Stimulated activated CD8-positive, alpha-beta memory T cell treated with anti-CD3 and anti-CD28 coated beads, Interleukin-15, amount 100 ng/mL, for 24 hours (primary cell): ENCODE measurements at regions not wholly inside any gene's neighbourhood (a gene's known extent, or its start where the extent isn't known, plus 50 kb on each side); places are given as distances from the start of the nearest gene placed in this dataset.

Experiments used
- DNase-seq: peaks from one replicate; pipeline ENCODE4 v3.0.0-alpha.2; 2020; ENCODE audit warnings: low read depth

GRCh38 chr15:46856839-46857502 is 860.3 kb upstream of the SEMA6D start:
- no peak for DNase-seq

DNA sequence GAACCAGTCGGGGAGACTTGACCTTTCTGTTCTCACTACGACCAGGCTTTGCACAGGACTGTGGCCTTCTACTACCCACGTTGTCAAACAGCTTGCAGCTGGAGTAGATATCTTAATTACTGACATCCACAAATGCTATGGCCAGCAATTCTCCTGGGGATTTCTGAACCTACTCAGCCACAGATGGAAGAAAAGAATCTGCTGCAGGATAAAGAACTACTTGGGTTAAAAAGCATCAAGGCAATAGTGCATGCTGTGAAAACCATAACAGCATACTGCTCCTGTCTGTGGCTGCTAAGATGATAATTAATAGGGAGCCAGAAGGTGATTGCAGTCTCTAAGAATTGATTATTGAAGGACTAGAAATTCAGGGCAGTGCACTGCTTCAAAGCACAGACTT is 859.2 kb upstream of the SEMA6D start:
- no peak for DNase-seq

DNA sequence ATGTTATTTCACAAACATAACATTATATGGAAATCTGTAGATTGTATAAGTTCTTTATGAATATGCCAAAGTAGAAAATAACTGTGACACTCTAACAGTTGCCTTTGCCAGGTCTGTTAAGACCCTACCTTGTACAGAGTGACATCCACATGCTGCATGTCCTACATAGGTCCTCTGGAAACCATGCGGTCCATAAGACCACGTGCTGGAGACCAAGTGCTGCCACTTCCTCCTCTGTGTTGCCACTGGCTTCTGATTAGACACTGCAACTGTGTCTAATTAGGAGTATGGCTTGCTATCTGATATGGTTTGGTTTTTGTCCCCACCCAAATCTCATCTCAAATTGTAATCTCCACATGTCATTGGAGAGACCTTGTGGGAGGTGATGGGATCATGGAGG is 855.5 kb upstream of the SEMA6D start:
- DNase-seq = no peak

DNA sequence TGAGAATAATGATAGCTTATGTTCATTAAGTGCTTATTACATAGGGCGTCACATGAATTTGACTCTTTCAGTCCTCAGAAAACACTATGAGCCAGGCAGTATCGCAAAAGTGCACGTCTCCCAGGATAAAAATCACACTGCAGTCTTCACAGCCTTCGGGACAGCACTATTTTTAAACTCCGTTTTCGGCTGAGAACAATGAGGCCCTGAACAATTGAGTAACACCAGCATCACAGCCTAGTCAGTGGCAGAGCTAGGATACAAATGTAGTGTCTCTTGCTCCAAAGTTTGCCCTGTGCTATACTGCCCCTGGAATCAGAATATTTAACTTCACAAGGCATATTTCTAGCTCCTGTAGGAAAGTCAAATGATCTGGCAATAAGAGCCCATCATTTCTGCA is 852.1 kb upstream of the SEMA6D start:
- DNase-seq = no peak

DNA sequence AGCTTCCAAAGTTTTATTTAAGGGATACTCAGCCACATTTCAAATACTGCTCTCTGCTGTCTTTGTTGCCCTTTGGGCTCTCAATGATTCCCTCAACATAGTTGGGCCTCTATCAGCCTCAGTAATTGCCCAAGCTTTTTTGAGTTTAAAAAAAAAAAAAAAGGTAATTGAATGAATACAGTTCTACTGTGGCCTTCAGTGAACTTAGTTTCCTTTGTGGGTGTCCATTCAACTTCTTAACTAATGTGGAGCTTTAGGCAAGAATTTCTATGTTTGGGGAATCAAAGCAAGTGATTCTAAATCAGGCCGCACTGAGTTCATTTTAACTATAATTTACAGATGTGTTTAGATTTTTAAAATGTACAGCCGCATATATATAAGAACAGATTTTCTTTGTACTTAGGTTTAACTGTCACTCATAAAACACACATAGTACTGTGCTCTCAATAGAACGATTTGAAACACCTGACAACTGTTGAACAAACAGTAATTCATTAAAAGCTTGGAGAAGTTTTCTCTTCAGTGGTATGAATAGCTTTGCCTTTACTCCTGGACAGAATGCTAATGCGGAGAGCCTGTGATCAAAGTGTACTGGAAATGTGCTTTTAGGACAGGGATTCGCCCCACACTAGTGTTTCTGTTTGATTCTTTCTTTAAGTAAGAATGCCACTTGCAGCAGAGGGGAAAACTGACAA is 844.9 kb upstream of the SEMA6D start:
- no peak for DNase-seq

DNA sequence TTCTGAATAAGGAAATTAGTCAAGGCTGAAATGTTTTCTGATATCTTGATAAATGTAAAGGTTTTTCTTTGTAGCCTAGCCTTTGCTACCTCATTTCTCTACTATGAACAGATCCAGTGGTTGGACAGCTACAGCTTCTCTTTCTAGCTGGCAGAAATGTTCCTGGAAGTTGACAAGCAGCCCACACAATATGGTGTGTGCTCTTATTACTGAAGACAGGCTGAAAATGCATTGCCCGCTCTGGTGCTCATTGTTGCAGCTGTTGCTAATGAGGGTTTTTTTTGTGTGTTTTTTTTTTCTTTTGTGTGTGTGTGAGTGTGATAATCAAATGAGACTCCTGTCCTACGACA is 844.3 kb upstream of the SEMA6D start:
- no peak for DNase-seq

DNA sequence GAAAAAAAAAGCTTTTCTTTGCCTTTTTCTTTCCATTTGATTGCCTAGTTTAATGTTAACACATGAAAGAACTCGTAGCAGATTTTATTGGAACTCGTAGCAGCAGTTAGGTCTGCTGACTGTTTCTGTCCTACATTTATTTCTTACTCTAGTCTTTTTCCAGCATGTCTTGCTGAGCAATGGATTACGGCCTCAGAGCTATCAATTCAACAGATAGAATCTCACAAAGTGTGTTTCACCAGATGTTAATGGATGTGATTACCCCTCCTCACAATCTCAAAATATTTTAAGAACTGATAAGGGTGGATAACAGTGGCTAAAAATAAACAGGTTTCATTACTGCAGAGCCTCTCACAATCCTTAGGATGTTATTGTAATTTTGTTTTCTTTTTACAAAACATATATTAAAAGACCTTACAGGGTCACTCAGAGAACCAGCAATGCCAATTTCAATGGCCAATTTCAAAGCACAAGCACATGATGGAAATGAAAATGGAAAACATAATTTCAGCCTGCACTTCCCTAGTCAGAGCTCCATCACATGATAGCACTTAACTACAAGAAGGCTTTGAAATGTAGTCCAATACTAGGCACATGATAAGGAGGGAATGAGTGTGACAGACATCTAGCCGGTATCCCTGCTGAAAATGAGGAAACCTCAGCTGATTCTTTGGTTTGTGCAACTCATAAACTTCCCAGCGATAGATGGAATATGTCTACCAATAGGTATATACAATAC is 838.1 kb upstream of the SEMA6D start:
- no peak for DNase-seq

DNA sequence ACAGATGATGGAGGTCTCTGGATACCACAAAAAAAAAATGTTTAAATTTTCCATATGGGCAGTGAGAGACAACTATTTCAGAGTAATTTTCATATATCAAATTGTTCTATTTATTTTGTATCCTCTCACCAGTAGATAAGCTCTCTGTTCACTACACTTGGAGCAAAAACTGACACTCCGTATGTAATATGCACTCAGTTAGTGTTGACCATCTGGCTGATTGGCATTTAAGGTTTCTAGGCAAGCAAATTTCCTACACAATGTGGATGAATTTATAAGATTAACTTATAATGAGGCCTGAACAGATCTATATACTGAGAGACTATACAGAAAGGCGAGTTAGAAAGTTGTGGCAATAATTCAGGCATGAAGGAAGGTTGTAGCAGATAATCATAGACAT is 836.5 kb upstream of the SEMA6D start:
- no peak for DNase-seq

GRCh38 chr15:46892621-46893160 is 824.6 kb upstream of the SEMA6D start:
- DNase-seq = no peak

DNA sequence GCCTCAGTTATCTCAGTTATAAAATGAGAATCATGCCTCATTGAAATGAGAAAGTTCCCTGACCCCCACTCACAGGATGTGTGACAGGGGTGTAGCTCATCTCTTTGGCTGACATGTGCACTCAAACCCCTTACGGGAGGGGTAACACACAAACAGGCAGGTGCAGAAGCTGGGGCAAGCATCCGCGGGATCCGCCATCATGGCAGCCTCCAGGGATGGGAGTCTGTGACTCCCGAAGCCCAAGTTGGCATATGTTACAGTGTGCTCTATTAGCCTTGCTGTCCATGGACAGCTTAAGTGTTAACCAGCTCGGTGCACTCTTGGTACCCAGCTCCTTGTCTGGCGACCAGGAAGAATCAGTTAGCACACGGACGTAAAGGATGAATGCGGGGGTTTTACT is 822.7 kb upstream of the SEMA6D start:
- no peak for DNase-seq

GRCh38 chr15:46897266-46897665 is 820.0 kb upstream of the SEMA6D start:
- DNase-seq = no peak

GRCh38 chr15:46901001-46901400 is 816.3 kb upstream of the SEMA6D start:
- no peak for DNase-seq

- no peak for DNase-seq
Measured at GRCh38 chr15:46917721-46918252, 799.5 kb upstream of the SEMA6D start.

- DNase-seq = no peak
Measured at GRCh38 chr15:46918462-46919140, 798.7 kb upstream of the SEMA6D start.

DNA sequence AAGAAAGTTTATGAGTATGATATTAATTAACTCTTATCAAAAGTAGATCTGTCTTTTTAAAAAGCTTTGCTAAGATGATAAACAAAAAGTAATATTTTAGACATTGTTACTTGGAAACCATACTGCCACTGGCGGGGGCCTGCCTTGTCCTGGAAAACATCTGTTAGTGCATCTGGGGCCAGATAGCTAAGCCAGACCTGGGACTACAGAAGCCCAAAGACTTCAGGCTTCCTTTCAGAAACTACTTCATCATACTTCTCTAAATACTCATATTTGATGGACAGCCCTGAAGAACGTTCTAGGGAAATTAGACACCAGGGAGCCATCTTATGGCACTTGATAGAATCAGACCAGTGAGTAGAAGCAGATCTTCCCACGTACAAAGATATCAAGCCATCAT is 795.4 kb upstream of the SEMA6D start:
- no peak for DNase-seq

DNA sequence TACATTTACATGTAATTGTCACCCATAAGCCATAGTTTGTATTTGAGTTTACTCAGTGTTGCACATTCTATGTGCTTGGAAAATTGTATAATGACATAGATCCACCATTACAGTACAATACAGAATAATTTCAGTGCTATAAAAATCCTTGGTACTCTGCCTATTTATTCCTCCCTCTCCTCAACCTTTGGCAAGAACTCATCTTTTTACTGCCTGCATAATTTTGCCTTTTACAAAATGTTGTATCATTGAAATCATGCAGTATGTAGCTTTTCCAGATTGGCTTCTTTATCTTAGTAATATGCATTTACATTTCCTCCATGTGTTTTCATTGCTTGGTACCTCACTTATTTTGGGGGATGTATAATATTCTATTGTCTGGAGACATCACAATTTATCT is 786.9 kb upstream of the SEMA6D start:
- no peak for DNase-seq

DNA sequence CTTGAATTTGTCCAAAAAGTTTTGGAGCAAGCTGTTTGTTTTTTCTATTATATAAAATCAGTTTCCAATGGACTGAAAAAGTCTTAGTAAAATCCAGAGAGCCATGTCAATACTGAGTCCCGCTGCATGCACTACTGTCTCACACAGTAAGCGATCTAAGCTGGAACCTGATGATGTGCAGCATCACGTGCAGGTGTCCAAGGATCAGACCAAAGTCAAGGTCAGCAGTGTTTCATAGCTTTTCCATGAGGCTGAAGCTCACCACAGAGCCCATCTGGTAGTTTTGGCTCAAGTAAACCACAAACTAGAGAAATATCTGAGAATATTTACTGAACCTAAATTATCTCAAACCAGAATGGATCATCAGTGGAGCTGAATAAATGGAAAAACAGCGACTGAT is 784.0 kb upstream of the SEMA6D start:
- no peak for DNase-seq

- no peak for DNase-seq
Measured at GRCh38 chr15:46934851-46935250, 782.5 kb upstream of the SEMA6D start.

DNA sequence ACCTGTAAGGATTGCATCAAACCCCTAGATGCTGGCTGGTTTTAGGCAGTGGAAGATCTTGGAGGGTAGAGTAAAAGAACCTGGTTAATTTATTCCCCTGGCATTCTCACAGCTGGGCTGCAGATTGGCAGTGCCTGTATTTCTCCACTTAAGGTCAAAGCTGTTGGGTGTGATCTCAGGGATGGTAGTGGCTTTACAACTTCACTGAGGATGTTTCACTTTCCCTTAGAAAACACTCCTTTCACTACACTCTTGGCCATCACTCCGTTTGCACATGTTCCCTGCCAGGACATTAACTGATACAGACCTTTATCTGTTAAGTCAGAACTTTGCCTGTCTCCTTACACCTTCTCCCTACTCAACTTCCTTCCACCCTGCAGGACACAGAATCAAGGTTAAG is 779.1 kb upstream of the SEMA6D start:
- no peak for DNase-seq

GRCh38 chr15:46941241-46941640 is 776.1 kb upstream of the SEMA6D start:
- no peak for DNase-seq

GRCh38 chr15:46946953-46947352 is 770.4 kb upstream of the SEMA6D start:
- DNase-seq = no peak

- DNase-seq = no peak
Measured at GRCh38 chr15:46955576-46955975, 761.7 kb upstream of the SEMA6D start.
